Hepatocyte (in vitro differentiated cells): ENCODE measurements at regions not wholly inside any gene's neighbourhood (a gene's known extent, or its start where the extent isn't known, plus 50 kb on each side); places are given as distances from the start of the nearest gene placed in this dataset.

ENCODE experiments used
- DNase-seq: peaks from one replicate; pipeline ENCODE4 v3.0.0-alpha.2; 2016; ENCODE audit warnings: low spot score
- H2AFZ ChIP-seq: fragments of 200-600 bp; sonication (generic); 2 replicates; pipeline ENCODE4 v1.6.0; 2016; ENCODE audit warnings: antibody characterized with exemption, mild to moderate bottlenecking
- H3K27ac ChIP-seq: fragments of 200-600 bp; sonication (generic); 2 replicates; pipeline ENCODE4 v1.5.1; 2016; ENCODE audit warnings: mild to moderate bottlenecking
- H3K27me3 ChIP-seq: fragments of 200-600 bp; sonication (generic); 2 replicates; pipeline ENCODE4 v1.6.1; 2016
- H3K36me3 ChIP-seq: fragments of 200-600 bp; sonication (generic); replicated peaks from 2 replicates; pipeline ENCODE4 v1.5.1; 2016; ENCODE audit warnings: low read depth; ENCODE audit not compliant: insufficient read depth
- H3K4me1 ChIP-seq: fragments of 200-600 bp; sonication (generic); 2 replicates; pipeline ENCODE4 v1.5.1; 2016; ENCODE audit warnings: mild to moderate bottlenecking, moderate library complexity; ENCODE audit not compliant: insufficient read depth
- H3K4me2 ChIP-seq: fragments of 200-600 bp; sonication (generic); 2 replicates; pipeline ENCODE4 v1.6.0; 2016
- H3K4me3 ChIP-seq: fragments of 200-600 bp; sonication (generic); 2 replicates; pipeline ENCODE4 v1.5.1; 2016; ENCODE audit warnings: mild to moderate bottlenecking
- H3K79me2 ChIP-seq: fragments of 200-600 bp; sonication (generic); 2 replicates; pipeline ENCODE4 v1.6.0; 2017; ENCODE audit warnings: mild to moderate bottlenecking
- H3K9me2 ChIP-seq: fragments of 200-600 bp; sonication (generic); replicated peaks from 2 replicates; pipeline ENCODE4 v1.6.0; 2017; ENCODE audit warnings: mild to moderate bottlenecking; ENCODE audit not compliant: insufficient read depth
- H3K9me3 ChIP-seq: fragments of 200-600 bp; sonication (generic); 2 replicates; pipeline ENCODE4 v1.5.1; 2016; ENCODE audit warnings: low read depth, mild to moderate bottlenecking
- H4K20me1 ChIP-seq: fragments of 200-600 bp; sonication (generic); 2 replicates; pipeline ENCODE4 v1.6.0; 2016; ENCODE audit warnings: mild to moderate bottlenecking; ENCODE audit not compliant: insufficient read depth, poor library complexity, severe bottlenecking
- CTCF ChIP-seq: fragments of 200-600 bp; sonication (generic); IDR thresholded peaks from 2 replicates; pipeline ENCODE4 v1.5.1; 2016; ENCODE audit warnings: antibody characterized with exemption, mild to moderate bottlenecking; ENCODE audit not compliant: poor library complexity
- EZH2 ChIP-seq: fragments of 200-600 bp; sonication (generic); IDR thresholded peaks from 2 replicates; pipeline ENCODE4 v1.6.1; 2016; ENCODE audit warnings: antibody characterized with exemption, mild to moderate bottlenecking, borderline replicate concordance
- EZH2phosphoT487 ChIP-seq: fragments of 200-600 bp; sonication (generic); IDR thresholded peaks from one replicate; pipeline ENCODE4 v1.6.1; 2018; ENCODE audit warnings: antibody characterized with exemption, mild to moderate bottlenecking, low read depth, moderate library complexity; ENCODE audit not compliant: unreplicated experiment, severe bottlenecking
- WGBS: methylation state at CpG from one replicate; pipeline ENCODE4 v1.1.6; 2016; ENCODE audit warnings: low lambda C conversion rate; ENCODE audit errors: missing lambda C conversion rate; 5-methylcytosine and 5-hydroxymethylcytosine counted together

DNA sequence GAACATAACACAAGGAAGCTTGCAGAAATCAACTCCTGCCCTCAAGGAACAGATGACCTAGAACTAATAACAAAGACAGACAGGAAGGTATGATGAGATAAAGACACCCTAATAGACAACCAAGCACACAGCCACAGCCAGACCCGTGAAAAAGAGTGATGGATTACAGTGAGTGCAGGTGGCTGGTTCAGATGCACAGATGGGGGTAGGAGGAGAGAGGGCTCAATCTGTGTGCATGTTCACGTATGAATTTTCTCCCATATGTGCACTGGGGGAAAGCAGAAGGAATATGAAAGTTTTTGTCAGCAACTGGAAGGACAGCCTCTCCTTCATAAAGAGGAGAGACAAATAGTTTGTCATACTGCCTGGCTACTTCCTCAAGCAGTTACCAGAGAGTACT, 367.1 kb downstream of the PBX1 start:
- H3K9me3 ChIP-seq = no peaks in the 10 kb centered on the region
- DNase-seq = no peak
- no peak overlapping the region for H2AFZ ChIP-seq
- no peak overlapping the region for H3K4me3 ChIP-seq
- no peak overlapping the region for H3K27ac ChIP-seq
- H4K20me1 ChIP-seq = no peaks in the 10 kb centered on the region
- H3K79me2 ChIP-seq = no peaks in the 10 kb centered on the region
- no peak overlapping the region for H3K4me2 ChIP-seq
- no peaks in the 10 kb centered on the region for H3K4me1 ChIP-seq
- H3K9me2 ChIP-seq = no peaks in the 10 kb centered on the region
- no peaks in the 10 kb centered on the region for H3K36me3 ChIP-seq
- WGBS = 55% methylated on average over 2 of the region's 2 CpGs
- no peaks in the 10 kb centered on the region for H3K27me3 ChIP-seq
- TF ChIP-seq EZH2phosphoT487 (no peak), EZH2 (no peak), CTCF (no peak)

GRCh38 chr1:164922585-164922984, 363.6 kb downstream of the PBX1 start:
- Histone ChIP-seq H3K9me3 (no peaks in the 10 kb centered on the region), H3K79me2 (no peaks in the 10 kb centered on the region), H2AFZ (no peak overlapping the region), H3K4me3 (no peak overlapping the region), H3K36me3 (no peaks in the 10 kb centered on the region), H3K27ac (no peak overlapping the region), H3K9me2 (no peaks in the 10 kb centered on the region), H3K27me3 (no peaks in the 10 kb centered on the region), H3K4me1 (no peaks in the 10 kb centered on the region), H4K20me1 (no peaks in the 10 kb centered on the region), H3K4me2 (no peak overlapping the region)
- no peak for DNase-seq
- TF ChIP-seq CTCF = no peak
- no peak for TF ChIP-seq EZH2phosphoT487
- TF ChIP-seq EZH2 = no peak

DNA sequence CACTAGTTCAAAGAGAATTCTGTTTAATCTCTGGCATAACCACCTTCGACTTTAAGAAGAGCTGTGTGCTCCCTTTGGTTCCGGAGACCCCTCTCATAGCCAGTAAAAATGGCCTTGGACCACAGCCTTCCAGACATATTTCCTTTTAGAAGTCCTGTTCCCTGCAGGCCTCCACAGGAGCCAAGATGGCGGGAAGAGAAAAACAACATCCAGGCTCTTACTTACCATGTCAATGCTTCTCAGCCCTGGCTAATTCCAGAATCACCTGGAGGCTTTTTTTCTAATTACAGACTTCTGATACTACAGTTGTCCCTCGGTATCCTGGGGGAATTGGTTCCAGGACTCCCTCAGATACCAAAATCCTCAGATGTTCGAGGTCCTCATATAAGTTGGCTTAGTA, 362.5 kb downstream of the PBX1 start:
- no peaks in the 10 kb centered on the region for H3K36me3 ChIP-seq
- no peaks in the 10 kb centered on the region for H3K9me2 ChIP-seq
- TF ChIP-seq EZH2 = no peak
- TF ChIP-seq CTCF = no peak
- no peak for TF ChIP-seq EZH2phosphoT487
- no peak overlapping the region for H3K27ac ChIP-seq
- H2AFZ ChIP-seq = no peak overlapping the region
- no peaks in the 10 kb centered on the region for H3K79me2 ChIP-seq
- no peaks in the 10 kb centered on the region for H3K4me1 ChIP-seq
- DNase-seq = no peak
- 74% methylated on average over 5 of the region's 5 CpGs for WGBS
- H4K20me1 ChIP-seq = no peaks in the 10 kb centered on the region
- no peaks in the 10 kb centered on the region for H3K27me3 ChIP-seq
- no peaks in the 10 kb centered on the region for H3K9me3 ChIP-seq
- H3K4me2 ChIP-seq = no peak overlapping the region
- H3K4me3 ChIP-seq = no peak overlapping the region

DNA sequence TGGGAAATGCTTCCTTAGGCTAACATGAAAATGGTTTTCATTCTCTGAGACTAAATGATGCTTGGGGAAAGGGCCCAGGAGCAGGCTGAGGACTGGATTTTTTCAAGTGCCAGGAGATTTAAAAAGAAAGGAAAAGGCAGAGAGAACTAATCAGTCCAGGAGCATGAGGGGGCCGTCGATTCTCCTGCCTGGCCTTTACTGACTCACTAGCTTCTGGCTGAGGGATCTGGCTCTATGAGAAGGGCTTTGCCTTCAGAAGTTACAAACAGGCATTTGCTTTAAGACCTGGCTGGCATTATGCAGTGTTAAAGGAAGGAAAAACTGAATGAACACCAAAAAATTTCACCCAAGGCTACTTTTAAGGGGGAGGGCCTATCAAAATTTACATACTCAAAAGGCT, 359.2 kb downstream of the PBX1 start:
- no peaks in the 10 kb centered on the region for H3K36me3 ChIP-seq
- no peaks in the 10 kb centered on the region for H3K27me3 ChIP-seq
- no peak overlapping the region for H3K4me3 ChIP-seq
- H3K79me2 ChIP-seq = no peaks in the 10 kb centered on the region
- H3K4me1 ChIP-seq = no peaks in the 10 kb centered on the region
- H2AFZ ChIP-seq = no peak overlapping the region
- H3K27ac ChIP-seq = no peak overlapping the region
- 41% methylated on average over 2 of the region's 2 CpGs for WGBS
- no peak for TF ChIP-seq EZH2
- no peak for TF ChIP-seq CTCF
- TF ChIP-seq EZH2phosphoT487 = no peak
- H3K9me2 ChIP-seq = no peaks in the 10 kb centered on the region
- DNase-seq = no peak
- no peaks in the 10 kb centered on the region for H4K20me1 ChIP-seq
- no peaks in the 10 kb centered on the region for H3K9me3 ChIP-seq
- no peak overlapping the region for H3K4me2 ChIP-seq
